ENCODE measurements at regions not wholly inside any gene's neighbourhood (a gene's known extent, or its start where the extent isn't known, plus 50 kb on each side); places are given as distances from the start of the nearest gene placed in this dataset.

GRCh38 chr14:104299993-104300761 is 161.8 kb downstream of the KIF26A start:
- Histone ChIP-seq H3K4me1 (replicated peaks in 1 of 2) (peaks cover 0 to 14% of the 10 kb centered on the region in 2 donors), H3K4me3 (no peak overlapping the region), H3K27me3 (no peaks in the 10 kb centered on the region), H3K36me3 (replicated peaks in 1 of 2) (no peaks in the 10 kb centered on the region), H3K9me3 (replicated peaks in 1 of 3) (no peaks in the 10 kb centered on the region), H3K27ac (peak overlapping the region in 1 of 5 donors; percentile 56)
- TF ChIP-seq POLR2A (IDR thresholded peaks at IDR 0.05): no peak
- no peak for TF ChIP-seq CTCF (IDR thresholded peaks at IDR 0.05)
- intact Hi-C loops (cut with DNase I): no loop called here
- DNase-seq: peak in 1 of 7 donors; percentile 79
- 69 to 77% (median 75%) methylated on average over 16 to 28 of the region's 28 CpGs for WGBS, 4 donors

- DNase-seq: no peak
- Histone ChIP-seq H3K36me3 (replicated peaks in 1 of 2) (no peaks in the 10 kb centered on the region), H3K4me3 (no peak overlapping the region), H3K9me3 (replicated peaks in 1 of 3) (no peaks in the 10 kb centered on the region), H3K27ac (no peak overlapping the region), H3K4me1 (replicated peaks in 1 of 2) (peaks cover 0 to 3% of the 10 kb centered on the region in 2 donors), H3K27me3 (no peaks in the 10 kb centered on the region)
- intact Hi-C loops (cut with DNase I): no loop called here
- WGBS, 4 donors: 83 to 91% (median 85%) methylated on average over 23 to 29 of the region's 29 CpGs
- TF ChIP-seq CTCF (IDR thresholded peaks at IDR 0.05): no peak
Measured at GRCh38 chr14:104301731-104302460, 163.5 kb downstream of the KIF26A start.

GRCh38 chr14:104302794-104303405 is 164.5 kb downstream of the KIF26A start:
- Histone ChIP-seq H3K36me3 (replicated peaks in 1 of 2) (no peaks in the 10 kb centered on the region), H3K27ac (no peak overlapping the region), H3K4me3 (no peak overlapping the region), H3K27me3 (no peaks in the 10 kb centered on the region), H3K4me1 (replicated peaks in 1 of 2) (peaks cover 0 to 5% of the 10 kb centered on the region in 2 donors), H3K9me3 (replicated peaks in 1 of 3) (no peaks in the 10 kb centered on the region)
- WGBS, 4 donors: 75 to 84% (median 79%) methylated on average over 10 to 16 of the region's 16 CpGs
- intact Hi-C loops (cut with DNase I): no loop called here
- TF ChIP-seq CTCF (IDR thresholded peaks at IDR 0.05) (no peak), POLR2A (IDR thresholded peaks at IDR 0.05) (no peak)
- no peak for DNase-seq

- 78 to 87% (median 84%) methylated on average over 15 to 29 of the region's 29 CpGs for WGBS, 4 donors
- no peaks in the 10 kb centered on the region for H3K27me3 ChIP-seq
- DNase-seq: no peak
- peaks cover 0 to 6% of the 10 kb centered on the region in 2 donors for H3K4me1 ChIP-seq (replicated peaks in 1 of 2)
- intact Hi-C loops (cut with DNase I): no loop called here
- no peak for TF ChIP-seq CTCF (IDR thresholded peaks at IDR 0.05)
- no peak for TF ChIP-seq POLR2A (IDR thresholded peaks at IDR 0.05)
- H3K27ac ChIP-seq: no peak overlapping the region
- H3K9me3 ChIP-seq (replicated peaks in 1 of 3): no peaks in the 10 kb centered on the region
- no peaks in the 10 kb centered on the region for H3K36me3 ChIP-seq (replicated peaks in 1 of 2)
- H3K4me3 ChIP-seq: no peak overlapping the region
Measured at GRCh38 chr14:104303705-104304425, 165.5 kb downstream of the KIF26A start.

All from adrenal gland (tissue), 9 donors.